ENCODE measurements at regions not wholly inside any gene's neighbourhood (a gene's known extent, or its start where the extent isn't known, plus 50 kb on each side); places are given as distances from the start of the nearest gene placed in this dataset.

DNA sequence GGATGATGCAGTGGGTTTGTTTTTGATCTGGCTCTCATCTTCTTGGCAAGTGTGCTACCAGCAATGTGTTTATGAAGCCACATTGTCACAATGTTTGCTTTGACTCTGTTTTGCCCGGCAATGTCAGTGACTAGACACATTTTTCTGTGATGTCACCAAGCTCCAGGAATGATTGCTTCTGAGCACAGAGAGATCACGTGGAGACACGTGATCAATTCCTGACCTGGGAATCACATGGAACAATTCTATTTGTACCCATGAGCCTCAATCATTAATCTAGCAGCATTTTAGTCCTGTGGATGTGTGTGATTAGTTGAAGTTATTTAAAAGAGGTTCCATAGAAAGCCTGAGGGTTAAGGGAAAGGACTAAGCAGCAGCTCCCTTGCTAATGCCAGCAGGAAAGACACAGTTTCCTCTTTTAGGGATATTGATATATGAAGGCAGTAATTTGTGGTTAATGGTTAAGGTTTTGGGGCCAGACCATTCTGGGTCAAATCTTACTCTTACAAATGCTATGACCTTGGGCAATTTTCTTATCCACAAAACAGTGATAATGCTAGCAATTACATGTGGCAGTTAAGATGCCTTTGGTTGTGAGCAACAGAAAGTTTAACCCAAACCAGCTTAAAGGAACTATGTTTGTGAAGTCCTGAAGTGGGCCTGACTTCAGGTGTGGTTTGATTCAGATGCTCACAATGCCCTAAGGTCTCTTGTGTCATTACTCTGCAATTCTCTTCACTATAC lies 59.0 kb downstream of the FASLG start:
- Mint-ChIP-seq H3K36me3 (ENCODE audit: low read depth) (no peaks in the 10 kb centered on the region), H3K4me1 (peaks cover 31% of the 10 kb centered on the region), H3K27ac (no peak overlapping the region), H3K27me3 (ENCODE audit: low read depth, poor library complexity) (no peaks in the 10 kb centered on the region), H3K9me3 (peaks cover 5% of the 10 kb centered on the region), H3K4me3 (no peak overlapping the region)
- DNase-seq = no peak
- TF ChIP-seq, protein P1, sequence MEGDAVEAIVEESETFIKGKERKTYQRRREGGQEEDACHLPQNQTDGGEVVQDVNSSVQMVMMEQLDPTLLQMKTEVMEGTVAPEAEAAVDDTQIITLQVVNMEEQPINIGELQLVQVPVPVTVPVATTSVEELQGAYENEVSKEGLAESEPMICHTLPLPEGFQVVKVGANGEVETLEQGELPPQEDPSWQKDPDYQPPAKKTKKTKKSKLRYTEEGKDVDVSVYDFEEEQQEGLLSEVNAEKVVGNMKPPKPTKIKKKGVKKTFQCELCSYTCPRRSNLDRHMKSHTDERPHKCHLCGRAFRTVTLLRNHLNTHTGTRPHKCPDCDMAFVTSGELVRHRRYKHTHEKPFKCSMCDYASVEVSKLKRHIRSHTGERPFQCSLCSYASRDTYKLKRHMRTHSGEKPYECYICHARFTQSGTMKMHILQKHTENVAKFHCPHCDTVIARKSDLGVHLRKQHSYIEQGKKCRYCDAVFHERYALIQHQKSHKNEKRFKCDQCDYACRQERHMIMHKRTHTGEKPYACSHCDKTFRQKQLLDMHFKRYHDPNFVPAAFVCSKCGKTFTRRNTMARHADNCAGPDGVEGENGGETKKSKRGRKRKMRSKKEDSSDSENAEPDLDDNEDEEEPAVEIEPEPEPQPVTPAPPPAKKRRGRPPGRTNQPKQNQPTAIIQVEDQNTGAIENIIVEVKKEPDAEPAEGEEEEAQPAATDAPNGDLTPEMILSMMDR (IDR thresholded peaks at IDR 0.05) = no peak

DNA sequence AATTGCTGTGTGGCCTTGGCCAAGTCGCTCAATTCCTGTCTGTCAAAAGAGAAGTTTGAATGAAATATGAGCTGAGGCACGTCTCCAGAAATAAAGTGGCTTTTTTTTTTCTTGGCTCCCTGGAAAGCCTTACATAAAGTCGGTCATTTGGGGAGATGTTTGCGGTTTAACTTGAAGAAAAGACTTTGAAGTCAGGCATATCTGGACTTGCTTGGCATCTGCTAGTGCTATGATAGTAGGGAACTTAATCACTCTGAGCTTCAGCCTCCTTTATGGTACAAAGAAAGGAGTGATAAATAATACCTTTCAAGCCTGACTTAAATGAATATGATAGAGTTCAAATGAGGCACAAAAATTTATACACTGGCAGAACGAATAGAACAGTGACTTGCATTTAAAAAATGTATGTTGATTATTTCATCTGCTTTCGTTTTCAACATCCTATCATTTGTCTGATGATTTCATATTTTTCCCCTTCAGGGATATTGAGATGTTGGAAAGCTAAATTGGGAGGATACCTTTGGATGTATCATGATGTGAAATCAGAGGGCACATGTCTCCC lies 60.2 kb downstream of the FASLG start:
- no peak for DNase-seq
- Mint-ChIP-seq H3K36me3 (ENCODE audit: low read depth) (no peaks in the 10 kb centered on the region), H3K27ac (no peak overlapping the region), H3K4me3 (no peak overlapping the region), H3K4me1 (peaks cover 24% of the 10 kb centered on the region), H3K9me3 (peaks cover 5% of the 10 kb centered on the region), H3K27me3 (ENCODE audit: low read depth, poor library complexity) (no peaks in the 10 kb centered on the region)
- TF ChIP-seq, protein P1 (IDR thresholded peaks at IDR 0.05) = no peak

DNA sequence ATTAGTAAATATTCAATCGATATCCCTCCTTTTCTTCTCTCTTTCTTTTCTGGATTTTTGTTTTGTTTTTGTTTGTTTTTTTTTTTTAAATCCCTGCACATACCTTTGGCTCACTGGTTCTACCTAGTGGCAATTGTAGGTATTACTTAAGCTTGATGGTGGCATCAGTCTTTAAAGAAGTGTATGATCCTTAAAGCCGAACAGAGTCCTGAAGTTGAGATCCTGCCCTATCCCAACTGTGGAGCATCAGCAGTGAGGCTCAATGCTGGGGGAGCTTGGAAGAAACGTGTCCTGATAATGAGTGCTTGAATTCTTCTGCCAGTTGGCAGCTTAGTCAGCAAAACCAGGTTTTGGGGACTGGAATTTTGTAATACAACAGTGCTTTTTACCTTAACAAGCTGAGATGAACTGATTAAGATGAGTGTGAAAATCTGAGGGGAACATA lies 60.8 kb downstream of the FASLG start:
- H3K9me3 Mint-ChIP-seq = peaks cover 5% of the 10 kb centered on the region
- peak; percentile 12 for DNase-seq
- TF ChIP-seq, protein P1 (IDR thresholded peaks at IDR 0.05) = peak; percentile 78
- no peak overlapping the region for H3K27ac Mint-ChIP-seq
- H3K36me3 Mint-ChIP-seq (ENCODE audit: low read depth) = no peaks in the 10 kb centered on the region
- no peaks in the 10 kb centered on the region for H3K27me3 Mint-ChIP-seq (ENCODE audit: low read depth, poor library complexity)
- H3K4me1 Mint-ChIP-seq = peaks cover 20% of the 10 kb centered on the region
- no peak overlapping the region for H3K4me3 Mint-ChIP-seq

DNA sequence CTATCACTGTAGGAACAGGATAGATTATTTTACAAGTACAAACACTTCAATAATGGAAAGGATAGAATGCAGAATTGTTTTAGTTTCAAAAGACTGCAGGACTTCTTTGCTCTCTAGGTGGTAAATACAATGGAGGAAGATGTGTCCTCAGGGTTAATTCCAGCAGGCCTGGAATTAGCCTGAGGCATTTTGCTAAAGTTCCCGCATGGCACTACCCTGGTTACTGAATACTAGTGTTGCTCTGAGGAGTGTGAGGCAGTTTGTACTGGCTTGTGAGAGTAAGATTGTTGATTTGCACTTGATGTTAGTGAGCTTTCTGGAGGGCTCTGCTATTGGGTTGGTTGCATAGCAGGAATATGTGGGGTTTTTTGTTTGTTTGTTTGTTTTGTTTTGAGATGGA lies 61.4 kb downstream of the FASLG start:
- H3K4me1 Mint-ChIP-seq = peaks cover 20% of the 10 kb centered on the region
- no peak overlapping the region for H3K27ac Mint-ChIP-seq
- H3K9me3 Mint-ChIP-seq = peaks cover 5% of the 10 kb centered on the region

DNA sequence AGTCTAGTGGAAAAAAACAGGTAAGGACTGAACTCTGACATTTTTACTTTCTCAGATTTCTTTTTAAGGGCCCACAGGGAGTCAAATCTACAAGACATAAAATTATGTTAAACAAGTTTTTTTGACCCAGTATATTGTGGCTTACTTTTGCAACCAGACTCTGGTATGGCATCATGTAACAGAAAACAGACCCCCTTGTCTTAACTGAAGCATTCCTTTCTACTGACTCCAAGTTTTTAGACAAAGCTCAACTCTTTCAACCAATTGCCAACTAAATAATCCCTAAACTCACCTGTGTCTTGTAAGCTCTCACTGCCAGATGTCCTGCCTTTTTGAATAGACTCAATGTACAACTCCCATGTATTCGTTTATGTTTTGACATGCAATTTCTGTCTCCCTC lies 64.3 kb downstream of the FASLG start:
- TF ChIP-seq, protein P1 (IDR thresholded peaks at IDR 0.05) = no peak
- peaks cover 6% of the 10 kb centered on the region for H3K4me1 Mint-ChIP-seq
- H3K27me3 Mint-ChIP-seq (ENCODE audit: low read depth, poor library complexity) = peaks cover 4% of the 10 kb centered on the region
- no peak overlapping the region for H3K27ac Mint-ChIP-seq
- H3K36me3 Mint-ChIP-seq (ENCODE audit: low read depth) = peaks cover 4% of the 10 kb centered on the region
- H3K9me3 Mint-ChIP-seq = peaks cover 13% of the 10 kb centered on the region
- no peak for DNase-seq
- H3K4me3 Mint-ChIP-seq = no peak overlapping the region

More for the DNA sequence above, 61.4 kb downstream of the FASLG start:
- Mint-ChIP-seq H3K36me3 (ENCODE audit: low read depth) (no peaks in the 10 kb centered on the region), H3K4me3 (no peak overlapping the region), H3K27me3 (ENCODE audit: low read depth, poor library complexity) (no peaks in the 10 kb centered on the region)
- no peak for DNase-seq
- TF ChIP-seq, protein P1 (IDR thresholded peaks at IDR 0.05) = no peak

DNA sequence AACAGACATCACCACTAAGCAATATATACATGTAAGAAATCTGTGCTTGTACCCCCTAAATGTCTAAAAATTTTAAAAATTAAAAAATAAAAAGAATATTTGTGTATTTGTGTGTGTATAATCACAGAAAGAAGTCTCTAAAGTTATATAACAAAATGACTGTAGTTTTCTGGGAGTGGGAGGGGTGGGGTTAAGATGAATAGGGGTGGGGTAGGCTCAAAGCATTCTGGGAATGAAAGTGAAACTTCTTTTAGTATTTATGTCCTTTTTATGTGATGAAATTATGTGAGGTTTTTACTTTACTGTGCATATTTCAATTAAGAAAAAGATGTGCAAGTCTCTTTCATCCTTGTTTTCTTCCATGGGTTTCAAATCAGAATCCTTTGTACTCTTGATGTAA lies 65.3 kb downstream of the FASLG start:
- Mint-ChIP-seq H3K27ac (no peak overlapping the region), H3K4me3 (no peak overlapping the region), H3K36me3 (ENCODE audit: low read depth) (peaks cover 10% of the 10 kb centered on the region), H3K9me3 (peaks cover 23% of the 10 kb centered on the region), H3K27me3 (ENCODE audit: low read depth, poor library complexity) (peaks cover 4% of the 10 kb centered on the region), H3K4me1 (peaks cover 6% of the 10 kb centered on the region)
- TF ChIP-seq, protein P1 (IDR thresholded peaks at IDR 0.05) = no peak
- DNase-seq = no peak

All from nephron progenitor cell (in vitro differentiated cells).